ENCODE measurements at regions not wholly inside any gene's neighbourhood (a gene's known extent, or its start where the extent isn't known, plus 50 kb on each side); places are given as distances from the start of the nearest gene placed in this dataset.

GRCh38 chr4:20487446-20487845 lies 212.8 kb upstream of the PACRGL start (continued):
- TF ChIP-seq ZBTB44 (CRISPR knock-in tag; IDR thresholded peaks at IDR 0.05), result no peak

DNA sequence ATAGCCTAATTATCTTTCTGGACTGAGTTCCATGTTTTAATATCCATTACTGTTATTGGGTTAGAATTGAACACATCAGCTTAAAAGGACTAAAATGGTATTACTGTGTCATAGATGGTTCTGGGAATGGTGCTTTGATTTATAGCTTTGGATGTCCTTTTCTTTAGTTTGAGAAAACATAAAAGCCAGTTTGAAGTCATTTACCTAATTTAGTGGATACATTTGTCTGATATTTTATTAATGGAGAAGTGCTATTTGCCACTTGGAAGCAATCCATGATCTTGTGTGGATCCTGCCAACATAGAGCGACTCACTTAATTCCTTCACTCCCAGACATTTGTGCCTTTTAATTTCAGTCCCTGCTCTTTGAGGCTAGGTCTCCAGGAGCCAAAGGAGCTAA lies 212.4 kb upstream of the PACRGL start:
- H3K9ac ChIP-seq (ENCODE audit: insufficient read depth, low read depth, low read length), result no peak overlapping the region
- ATAC-seq, result no peak
- no peak for DNase-seq (ENCODE audit: low spot score)
- in situ Hi-C loops (cut with HindIII; ENCODE audit: extremely low pct_ligation_motif_present, low pct_unique_long_range_greater_than_20kb) (no loop called here), intact Hi-C loops (cut with micrococcal nuclease; ENCODE audit: unreplicated experiment) (no loop called here)
- BruUV-seq (replicated peaks), result no TSS peak
- no peaks in the 10 kb centered on the region for H3K9me3 ChIP-seq (ENCODE audit: low read length)
- H3K4me2 ChIP-seq (ENCODE audit: low read depth, low read length), result no peak overlapping the region
- no peak overlapping the region for H3K27ac ChIP-seq (ENCODE audit: extremely low read length, insufficient read depth, low read length)
- no peaks in the 10 kb centered on the region for H3K27me3 ChIP-seq (ENCODE audit: control insufficient read depth in 1 of 2, insufficient read depth in 2 of 2, low read length in 2 of 2)
- H3K4me1 ChIP-seq (ENCODE audit: insufficient read depth, low read length), result no peaks in the 10 kb centered on the region
- H4K20me1 ChIP-seq (ENCODE audit: insufficient read depth, low read length), result no peaks in the 10 kb centered on the region
- H3K79me2 ChIP-seq (ENCODE audit: insufficient read depth, low read length), result no peaks in the 10 kb centered on the region
- FAIRE-seq, result no peak
- no peak overlapping the region for H3K4me3 ChIP-seq (replicated peaks in 1 of 3; ENCODE audit: insufficient read depth in 1 of 3, low read depth in 2 of 3, low read length in 3 of 3)
- 46% methylated on average over 1 of the region's 1 CpG for WGBS (ENCODE audit: low lambda C conversion rate)
- ChIA-PET POLR2A (no interaction called here), CTCF (ENCODE audit: low intra/inter-chr PET ratio, low total read pairs) (no interaction called here)
- TF ChIP-seq SIX4 (CRISPR knock-in tag; IDR thresholded peaks at IDR 0.05) (no peak), ZIK1 (CRISPR knock-in tag; IDR thresholded peaks at IDR 0.05; ENCODE audit: borderline replicate concordance, low read depth) (no peak), ZKSCAN8 (CRISPR knock-in tag; IDR thresholded peaks at IDR 0.05; ENCODE audit: borderline replicate concordance) (no peak), SMC3 (IDR thresholded peaks at IDR 0.05; ENCODE audit: low read length) (no peak), ZNF317 (CRISPR knock-in tag; IDR thresholded peaks at IDR 0.05) (no peak), RARA (CRISPR knock-in tag; IDR thresholded peaks at IDR 0.05) (no peak), ZNF709 (CRISPR knock-in tag; IDR thresholded peaks at IDR 0.05) (no peak), SIX1 (CRISPR knock-in tag; IDR thresholded peaks at IDR 0.05; ENCODE audit: borderline replicate concordance) (no peak), ZNF644 (CRISPR knock-in tag; IDR thresholded peaks at IDR 0.05; ENCODE audit: low read depth) (no peak), ZXDC (CRISPR knock-in tag; IDR thresholded peaks at IDR 0.05) (no peak), MED13 (CRISPR knock-in tag; IDR thresholded peaks at IDR 0.05) (no peak)
- no peaks in the 10 kb centered on the region for H3K36me3 ChIP-seq (replicated peaks in 1 of 2; ENCODE audit: control insufficient read depth in 1 of 2, insufficient read depth in 2 of 2, low read length in 2 of 2)
- no peak overlapping the region for H2AFZ ChIP-seq (ENCODE audit: low read length)
